H4 (cell line): ENCODE measurements at regions not wholly inside any gene's neighbourhood (a gene's known extent, or its start where the extent isn't known, plus 50 kb on each side); places are given as distances from the start of the nearest gene placed in this dataset.
"Not testable (repeated sequence)": the region's sequence is repeated elsewhere in the genome, so short reads cannot be mapped to it uniquely, and the experiment has no call there.

Experiments used
- DNase-seq: peaks from one replicate; pipeline ENCODE4 v3.0.0-alpha.2; 2015; ENCODE audit warnings: low spot score

- DNase-seq, result peak; percentile 76
These were observed 196.7 kb upstream of the TPRG1 start for GRCh38 chr3:188974856-188975599.

GRCh38 chr3:188975600-188976314, 196.0 kb upstream of the TPRG1 start:
- DNase-seq, result peak; percentile 90

- no peak for DNase-seq
These were observed 195.4 kb upstream of the TPRG1 start for GRCh38 chr3:188976407-188976806.

- peak; percentile 26 for DNase-seq
These were observed 193.2 kb upstream of the TPRG1 start for GRCh38 chr3:188978421-188979171.

GRCh38 chr3:188979248-188979647, 192.5 kb upstream of the TPRG1 start:
- no peak for DNase-seq

GRCh38 chr3:188979669-188980310, 192.0 kb upstream of the TPRG1 start:
- DNase-seq, result no peak

GRCh38 chr3:188993181-188993580, 178.6 kb upstream of the TPRG1 start:
- no peak for DNase-seq

- peak; percentile 26 for DNase-seq
These were observed 170.2 kb upstream of the TPRG1 start for GRCh38 chr3:189001559-189001958.

GRCh38 chr3:189003410-189003809, 168.4 kb upstream of the TPRG1 start:
- no peak for DNase-seq

- DNase-seq, result no peak
These were observed 158.4 kb upstream of the TPRG1 start for GRCh38 chr3:189013224-189013888.

GRCh38 chr3:189014526-189014925, 157.2 kb upstream of the TPRG1 start:
- no peak for DNase-seq

- not testable (repeated sequence) for DNase-seq
These were observed 148.9 kb upstream of the TPRG1 start for GRCh38 chr3:189022576-189023466.

GRCh38 chr3:189025866-189026265, 145.9 kb upstream of the TPRG1 start:
- no peak for DNase-seq

GRCh38 chr3:189027626-189028155, 144.1 kb upstream of the TPRG1 start:
- DNase-seq, result no peak

- no peak for DNase-seq
These were observed 132.7 kb upstream of the TPRG1 start for GRCh38 chr3:189038773-189039745.

GRCh38 chr3:189040656-189041335, 131.0 kb upstream of the TPRG1 start:
- no peak for DNase-seq

- peak; percentile 75 for DNase-seq
These were observed 130.2 kb upstream of the TPRG1 start for GRCh38 chr3:189041482-189042090.

GRCh38 chr3:189042832-189043231, 128.9 kb upstream of the TPRG1 start:
- no peak for DNase-seq
